HepG2 (cell line): ENCODE measurements at regions not wholly inside any gene's neighbourhood (a gene's known extent, or its start where the extent isn't known, plus 50 kb on each side); places are given as distances from the start of the nearest gene placed in this dataset.

Experiments
- AKAP8 ChIP-seq: sonication (generic); formaldehyde crosslinking; IDR thresholded peaks from 2 replicates; pipeline ENCODE4 v1.5.1; 2020; ENCODE audit warnings: mild to moderate bottlenecking, missing genetic modification reagents
- ATF7 ChIP-seq, 2 experiments: fragments of 450-650 bp in 1 of 2; sonication (generic) in 1 of 2; formaldehyde crosslinking in 1 of 2; IDR thresholded peaks; 2 replicates each; pipeline versions ENCODE4 v1.4.0 to v1.6.1; 2016 to 2020; ENCODE audit warnings: antibody characterized with exemption in 1 of 2, mild to moderate bottlenecking in 1 of 2, missing genetic modification reagents in 1 of 2
- BHLHE40 ChIP-seq: IDR thresholded peaks from 2 replicates; pipeline ENCODE4 v1.6.1; 2011; ENCODE audit warnings: low read length, improper control_type of control experiment
- CEBPB ChIP-seq: IDR thresholded peaks from 2 replicates; pipeline ENCODE4 v1.6.1; 2011; ENCODE audit warnings: low read depth, low read length, improper control_type of control experiment, borderline replicate concordance
- MAZ ChIP-seq, 2 experiments: sonication (generic) in 1 of 2; formaldehyde crosslinking in 1 of 2; IDR thresholded peaks; 2 replicates each; pipeline versions ENCODE4 v1.5.0 to v1.6.1; 2012 to 2020; ENCODE audit warnings: low read depth in 2 of 2, mild to moderate bottlenecking in 2 of 2, borderline replicate concordance in 1 of 2, improper control_type of control experiment in 1 of 2, low read length in 1 of 2, missing genetic modification reagents in 1 of 2, moderate library complexity in 1 of 2
- PCBP2 ChIP-seq: fragments of 200-400 bp; formaldehyde crosslinking; optimal IDR thresholded peaks from 2 replicates; pipeline ENCODE3; 2018; ENCODE audit warnings: low read length, low read depth; ENCODE audit not compliant: poor library complexity, severe bottlenecking
- RORA ChIP-seq: sonication (generic); formaldehyde crosslinking; IDR thresholded peaks from 2 replicates; pipeline ENCODE4 v1.5.0; 2020; ENCODE audit warnings: mild to moderate bottlenecking, missing genetic modification reagents, moderate library complexity
- TAF1 ChIP-seq: sonication (generic); formaldehyde crosslinking; IDR thresholded peaks from 2 replicates; pipeline ENCODE4 v1.4.0; 2020; ENCODE audit warnings: missing genetic modification reagents
- ZBTB8A ChIP-seq: sonication (generic); formaldehyde crosslinking; IDR thresholded peaks from 2 replicates; pipeline ENCODE4 v1.4.0; 2020; ENCODE audit warnings: mild to moderate bottlenecking, low read depth, missing genetic modification reagents, borderline replicate concordance
- ZFX ChIP-seq: sonication (generic); formaldehyde crosslinking; IDR thresholded peaks from 2 replicates; pipeline ENCODE4 v1.4.0; 2020; ENCODE audit warnings: mild to moderate bottlenecking, low read depth, missing genetic modification reagents, moderate library complexity
- ZNF784 ChIP-seq: sonication (generic); formaldehyde crosslinking; IDR thresholded peaks from 2 replicates; pipeline ENCODE4 v1.5.1; 2020; ENCODE audit warnings: missing genetic modification reagents, mild to moderate bottlenecking, borderline replicate concordance
- TF ChIP-seq, protein P1 (sequence below): sonication (generic); formaldehyde crosslinking; IDR thresholded peaks from 2 replicates; pipeline ENCODE4 v1.5.0; 2020; ENCODE audit warnings: mild to moderate bottlenecking, missing genetic modification reagents, moderate library complexity
- TF ChIP-seq, protein P2 (sequence below): IDR thresholded peaks from 2 replicates; pipeline ENCODE4 v1.6.1; 2012; ENCODE audit warnings: low read depth, low read length, improper control_type of control experiment
- TF ChIP-seq, protein P3 (sequence below), 2 experiments: sonication (generic) in 1 of 2; formaldehyde crosslinking in 1 of 2; IDR thresholded peaks; 2 replicates each; pipeline versions ENCODE4 v1.6.1 to v1.9.0; 2014 to 2022; ENCODE audit warnings: antibody characterized with exemption in 1 of 2, borderline replicate concordance in 1 of 2, inconsistent platforms in 1 of 2, low read depth in 1 of 2, missing genetic modification reagents in 1 of 2

GRCh38 chr18:68219872-68220271 is 495.0 kb downstream of the TMX3 start:
- TF ChIP-seq MAZ (IDR thresholded peaks at IDR 0.05; ENCODE audit: borderline replicate concordance, low read depth, low read length) (no peak), MAZ (CRISPR knock-in tag; IDR thresholded peaks at IDR 0.05; ENCODE audit: low read depth) (no peak), PCBP2 (no peak), ZFX (CRISPR knock-in tag) (no peak), BHLHE40 (no peak), TAF1 (CRISPR knock-in tag) (no peak), ZBTB8A (CRISPR knock-in tag) (no peak), AKAP8 (CRISPR knock-in tag) (no peak), CEBPB (no peak), ZNF784 (CRISPR knock-in tag) (no peak), ATF7 (IDR thresholded peaks at IDR 0.05) (no peak), ATF7 (CRISPR knock-in tag; IDR thresholded peaks at IDR 0.05) (no peak), RORA (no peak)
- TF ChIP-seq, protein P1, sequence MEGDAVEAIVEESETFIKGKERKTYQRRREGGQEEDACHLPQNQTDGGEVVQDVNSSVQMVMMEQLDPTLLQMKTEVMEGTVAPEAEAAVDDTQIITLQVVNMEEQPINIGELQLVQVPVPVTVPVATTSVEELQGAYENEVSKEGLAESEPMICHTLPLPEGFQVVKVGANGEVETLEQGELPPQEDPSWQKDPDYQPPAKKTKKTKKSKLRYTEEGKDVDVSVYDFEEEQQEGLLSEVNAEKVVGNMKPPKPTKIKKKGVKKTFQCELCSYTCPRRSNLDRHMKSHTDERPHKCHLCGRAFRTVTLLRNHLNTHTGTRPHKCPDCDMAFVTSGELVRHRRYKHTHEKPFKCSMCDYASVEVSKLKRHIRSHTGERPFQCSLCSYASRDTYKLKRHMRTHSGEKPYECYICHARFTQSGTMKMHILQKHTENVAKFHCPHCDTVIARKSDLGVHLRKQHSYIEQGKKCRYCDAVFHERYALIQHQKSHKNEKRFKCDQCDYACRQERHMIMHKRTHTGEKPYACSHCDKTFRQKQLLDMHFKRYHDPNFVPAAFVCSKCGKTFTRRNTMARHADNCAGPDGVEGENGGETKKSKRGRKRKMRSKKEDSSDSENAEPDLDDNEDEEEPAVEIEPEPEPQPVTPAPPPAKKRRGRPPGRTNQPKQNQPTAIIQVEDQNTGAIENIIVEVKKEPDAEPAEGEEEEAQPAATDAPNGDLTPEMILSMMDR, result no peak
- TF ChIP-seq, protein P2, sequence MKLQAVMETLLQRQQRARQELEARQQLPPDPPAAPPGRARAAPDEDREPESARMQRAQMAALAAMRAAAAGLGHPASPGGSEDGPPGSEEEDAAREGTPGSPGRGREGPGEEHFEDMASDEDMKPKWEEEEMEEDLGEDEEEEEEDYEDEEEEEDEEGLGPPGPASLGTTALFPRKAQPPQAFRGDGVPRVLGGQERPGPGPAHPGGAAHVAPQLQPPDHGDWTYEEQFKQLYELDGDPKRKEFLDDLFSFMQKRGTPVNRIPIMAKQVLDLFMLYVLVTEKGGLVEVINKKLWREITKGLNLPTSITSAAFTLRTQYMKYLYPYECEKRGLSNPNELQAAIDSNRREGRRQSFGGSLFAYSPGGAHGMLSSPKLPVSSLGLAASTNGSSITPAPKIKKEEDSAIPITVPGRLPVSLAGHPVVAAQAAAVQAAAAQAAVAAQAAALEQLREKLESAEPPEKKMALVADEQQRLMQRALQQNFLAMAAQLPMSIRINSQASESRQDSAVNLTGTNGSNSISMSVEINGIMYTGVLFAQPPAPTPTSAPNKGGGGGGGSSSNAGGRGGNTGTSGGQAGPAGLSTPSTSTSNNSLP, result no peak
- TF ChIP-seq, protein P3, sequence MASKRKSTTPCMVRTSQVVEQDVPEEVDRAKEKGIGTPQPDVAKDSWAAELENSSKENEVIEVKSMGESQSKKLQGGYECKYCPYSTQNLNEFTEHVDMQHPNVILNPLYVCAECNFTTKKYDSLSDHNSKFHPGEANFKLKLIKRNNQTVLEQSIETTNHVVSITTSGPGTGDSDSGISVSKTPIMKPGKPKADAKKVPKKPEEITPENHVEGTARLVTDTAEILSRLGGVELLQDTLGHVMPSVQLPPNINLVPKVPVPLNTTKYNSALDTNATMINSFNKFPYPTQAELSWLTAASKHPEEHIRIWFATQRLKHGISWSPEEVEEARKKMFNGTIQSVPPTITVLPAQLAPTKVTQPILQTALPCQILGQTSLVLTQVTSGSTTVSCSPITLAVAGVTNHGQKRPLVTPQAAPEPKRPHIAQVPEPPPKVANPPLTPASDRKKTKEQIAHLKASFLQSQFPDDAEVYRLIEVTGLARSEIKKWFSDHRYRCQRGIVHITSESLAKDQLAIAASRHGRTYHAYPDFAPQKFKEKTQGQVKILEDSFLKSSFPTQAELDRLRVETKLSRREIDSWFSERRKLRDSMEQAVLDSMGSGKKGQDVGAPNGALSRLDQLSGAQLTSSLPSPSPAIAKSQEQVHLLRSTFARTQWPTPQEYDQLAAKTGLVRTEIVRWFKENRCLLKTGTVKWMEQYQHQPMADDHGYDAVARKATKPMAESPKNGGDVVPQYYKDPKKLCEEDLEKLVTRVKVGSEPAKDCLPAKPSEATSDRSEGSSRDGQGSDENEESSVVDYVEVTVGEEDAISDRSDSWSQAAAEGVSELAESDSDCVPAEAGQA (IDR thresholded peaks at IDR 0.05; ENCODE audit: low read depth), result no peak
- TF ChIP-seq, protein P3 (CRISPR knock-in tag; IDR thresholded peaks at IDR 0.05; ENCODE audit: borderline replicate concordance), result no peak
